GM18499 (cell line): ENCODE measurements at regions not wholly inside any gene's neighbourhood (a gene's known extent, or its start where the extent isn't known, plus 50 kb on each side); places are given as distances from the start of the nearest gene placed in this dataset.

Experiments
- ATAC-seq: cut with Tn5 transposase; IDR thresholded peaks from one replicate; pipeline ENCODE4 v1.9.1; 2021; ENCODE audit warnings: moderate number of reproducible peaks; ENCODE audit not compliant: insufficient read depth, unreplicated experiment

DNA sequence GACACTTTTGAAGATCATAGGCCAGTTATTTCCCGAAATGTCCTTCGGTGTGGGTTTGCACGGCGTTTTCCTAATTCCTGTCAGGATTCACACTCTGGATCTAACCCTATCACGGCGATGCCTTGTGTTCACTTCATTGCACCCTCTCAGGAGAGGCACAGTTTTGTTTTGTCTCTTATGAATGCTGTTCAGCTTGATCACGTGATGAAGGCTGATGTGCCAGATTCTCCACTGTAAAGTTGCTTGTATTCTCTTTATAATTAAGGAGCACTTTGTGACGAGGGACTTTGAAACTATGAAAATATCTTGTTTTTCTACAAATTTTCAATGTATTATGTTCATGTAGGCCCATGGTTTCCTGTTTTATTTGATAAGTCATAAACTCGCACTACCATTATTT is 568.1 kb downstream of the ACTR3B start:
- ATAC-seq, result no peak

DNA sequence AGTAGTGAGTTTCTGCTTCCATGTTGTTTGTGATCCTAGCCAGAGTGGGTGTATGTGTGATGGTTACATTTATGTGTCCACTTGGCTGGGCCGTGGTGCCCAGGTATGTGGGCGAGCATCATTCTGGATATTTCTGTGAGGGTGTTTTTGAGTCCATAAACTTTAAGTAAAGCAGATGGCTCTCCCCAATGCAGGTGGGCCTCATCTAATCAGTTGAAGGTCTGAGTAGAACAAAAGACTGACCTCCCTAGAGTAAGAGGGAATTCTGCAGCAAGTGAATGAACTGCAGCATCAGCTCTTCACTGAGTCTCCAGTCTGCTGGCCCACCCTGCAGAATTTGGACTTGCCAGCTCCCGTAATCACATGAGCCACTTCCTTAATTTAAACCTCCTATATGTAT is 571.9 kb downstream of the ACTR3B start:
- ATAC-seq, result no peak

GRCh38 chr7:153354071-153354470 is 594.5 kb downstream of the ACTR3B start:
- no peak for ATAC-seq

GRCh38 chr7:153370092-153370491 is 610.5 kb downstream of the ACTR3B start:
- no peak for ATAC-seq

DNA sequence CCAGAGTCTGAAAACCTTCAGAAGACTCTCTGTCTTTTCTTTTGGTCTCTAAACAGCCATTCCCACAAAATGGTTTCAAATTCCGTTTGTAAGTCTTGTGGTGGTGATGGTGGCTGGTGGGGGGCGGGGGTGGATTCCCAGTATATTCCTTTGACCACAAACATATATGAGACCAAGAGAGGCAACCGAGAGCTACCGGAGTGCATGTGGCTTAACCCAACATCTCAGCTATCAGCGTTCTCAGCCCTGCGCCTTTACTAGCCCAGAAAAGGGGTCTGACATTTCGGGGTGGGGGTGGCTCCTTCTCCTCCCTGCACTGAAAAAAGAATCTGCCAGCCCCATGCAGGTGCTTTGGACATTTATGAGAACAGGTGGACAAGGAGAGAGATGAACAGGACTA is 621.1 kb downstream of the ACTR3B start:
- ATAC-seq, result no peak

DNA sequence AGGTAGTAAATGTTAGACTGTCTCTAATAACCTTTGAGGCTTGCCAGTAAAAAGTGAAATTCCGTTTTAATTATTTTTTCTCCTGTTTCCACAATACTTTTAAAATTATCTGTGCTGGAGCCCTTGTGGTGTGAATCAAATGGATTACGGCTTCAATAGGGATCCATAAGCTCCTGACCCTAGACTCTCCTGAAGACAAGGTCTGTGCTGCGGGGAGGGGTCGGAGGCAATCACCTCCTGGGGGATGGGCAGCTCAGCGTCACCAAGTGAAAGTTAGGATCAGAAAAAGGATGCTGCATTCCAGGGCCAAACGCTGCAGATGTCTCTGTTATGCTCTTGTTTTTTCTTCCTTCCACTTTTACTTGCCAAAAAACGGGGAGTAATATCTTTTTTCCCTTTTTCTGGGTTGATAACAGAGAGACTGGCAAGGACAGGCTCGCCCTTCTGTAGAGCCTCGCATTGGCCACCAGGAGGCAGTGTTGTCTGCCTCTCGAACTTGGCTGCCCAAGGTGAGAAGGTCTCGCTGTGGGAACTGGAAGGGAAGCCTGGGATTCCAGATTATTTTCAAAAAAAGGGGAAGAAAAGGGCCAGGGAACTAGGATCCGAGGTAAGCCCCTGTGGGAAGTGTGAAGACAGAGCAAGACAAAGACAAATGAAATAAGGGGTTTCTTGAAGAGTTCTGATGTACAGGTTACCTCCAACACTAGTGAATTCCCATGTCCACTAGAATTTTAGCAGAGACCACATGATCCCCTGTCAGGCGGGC is 621.9 kb downstream of the ACTR3B start:
- ATAC-seq, result no peak

- no peak for ATAC-seq
Observed at GRCh38 chr7:153382641-153383101, 623.1 kb downstream of the ACTR3B start.

GRCh38 chr7:153383781-153384180 is 624.2 kb downstream of the ACTR3B start:
- no peak for ATAC-seq

DNA sequence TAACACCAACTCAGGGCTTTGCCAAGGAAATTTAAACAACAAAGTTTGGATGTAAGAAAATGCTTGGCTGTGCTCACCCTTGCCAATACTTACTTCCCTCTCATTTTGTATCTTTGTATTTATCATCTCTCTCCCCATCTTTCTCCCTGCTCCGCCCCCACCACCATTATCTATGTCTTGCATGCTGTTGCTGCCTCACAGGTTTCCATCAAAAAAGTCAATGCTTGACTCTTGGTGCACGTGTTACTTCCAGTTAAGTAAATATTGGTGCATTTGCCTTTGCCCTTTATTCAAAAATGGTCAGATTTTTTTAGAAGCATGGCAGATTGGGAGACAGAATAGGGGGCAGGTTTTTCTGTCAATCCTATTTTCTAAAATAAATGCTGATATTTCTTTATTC is 626.0 kb downstream of the ACTR3B start:
- ATAC-seq, result no peak

- ATAC-seq, result no peak
Observed at GRCh38 chr7:153386556-153386955, 627.0 kb downstream of the ACTR3B start.

DNA sequence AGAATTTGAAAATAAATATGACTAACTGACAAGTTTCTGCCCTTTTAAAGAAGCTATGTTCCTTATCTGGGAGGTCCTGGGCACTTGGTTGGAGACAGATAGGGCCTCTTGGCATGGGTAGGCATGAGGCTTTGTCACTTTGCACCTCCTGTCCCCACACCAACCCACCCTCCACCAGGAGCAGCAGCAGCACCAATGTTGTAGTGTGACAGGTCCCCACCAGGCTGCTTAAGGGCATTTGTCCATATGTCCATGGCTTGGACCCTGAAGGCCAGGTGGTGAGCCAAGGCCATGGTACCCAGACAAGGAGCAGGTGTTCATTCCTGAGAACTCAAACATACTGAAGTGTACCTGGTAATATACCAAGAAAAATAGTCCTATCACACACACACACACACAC is 629.1 kb downstream of the ACTR3B start:
- ATAC-seq, result no peak

- no peak for ATAC-seq
Observed at GRCh38 chr7:153389261-153389660, 629.7 kb downstream of the ACTR3B start.

GRCh38 chr7:153390955-153391354 is 631.4 kb downstream of the ACTR3B start:
- no peak for ATAC-seq

DNA sequence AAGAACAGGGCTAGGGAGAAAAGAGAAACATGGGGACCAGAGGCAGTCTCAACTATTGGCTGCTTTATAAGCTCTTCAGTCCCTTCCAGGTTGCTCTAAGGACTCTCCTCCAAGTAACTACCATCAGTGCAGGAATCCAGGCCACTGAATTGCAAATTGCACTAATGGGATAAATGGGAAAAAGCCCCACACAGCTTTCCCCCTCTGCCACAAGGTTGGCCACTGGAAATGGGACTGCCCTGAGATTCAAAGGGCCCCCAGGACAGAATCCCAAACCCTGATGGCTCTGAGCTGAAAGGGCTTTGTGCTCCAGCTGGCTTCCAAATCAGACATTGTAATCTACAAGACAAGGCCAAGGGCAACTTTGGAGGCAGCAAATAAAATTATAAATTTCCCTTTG is 633.2 kb downstream of the ACTR3B start:
- no peak for ATAC-seq

- no peak for ATAC-seq
Observed at GRCh38 chr7:153393666-153394065, 634.1 kb downstream of the ACTR3B start.

GRCh38 chr7:153396475-153396874 is 636.9 kb downstream of the ACTR3B start:
- no peak for ATAC-seq

GRCh38 chr7:153397459-153397858 is 637.9 kb downstream of the ACTR3B start:
- no peak for ATAC-seq

DNA sequence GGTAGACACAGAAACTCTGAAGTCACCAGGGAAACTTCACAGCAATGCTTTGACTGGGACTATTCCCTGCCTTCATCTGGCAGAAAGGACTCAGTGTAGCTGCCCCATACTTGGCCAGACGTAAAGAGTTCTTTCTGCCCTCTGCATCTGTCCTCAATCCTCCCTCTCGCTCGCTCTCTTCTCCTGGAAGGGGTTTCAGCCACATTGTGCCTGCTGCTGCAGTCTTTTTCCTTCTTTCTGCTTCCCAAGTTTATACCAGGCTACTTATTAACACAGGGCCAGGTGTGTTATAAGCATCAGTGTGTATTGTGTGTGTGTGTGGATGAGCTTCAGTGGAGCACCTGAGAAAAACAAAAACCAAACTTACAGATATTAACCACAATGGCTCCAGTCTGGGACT is 638.4 kb downstream of the ACTR3B start:
- ATAC-seq, result no peak

DNA sequence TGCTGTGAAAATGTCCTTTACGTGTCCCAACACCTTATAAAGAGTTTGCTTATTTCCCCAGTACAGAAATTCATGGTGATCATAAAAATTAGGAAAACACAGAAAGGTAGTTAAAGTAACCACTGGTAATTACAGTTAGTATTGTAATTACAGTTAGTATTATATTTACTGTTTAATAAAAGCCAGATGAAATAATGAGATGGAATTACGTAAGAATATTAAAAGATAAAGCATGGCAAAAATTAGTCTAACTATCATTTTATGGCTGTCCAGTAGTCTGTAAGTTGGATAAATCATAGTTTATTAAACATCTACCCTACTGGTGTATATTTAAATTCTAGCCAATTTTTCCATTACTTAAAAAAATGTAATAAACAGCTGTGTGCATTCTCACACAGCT is 638.8 kb downstream of the ACTR3B start:
- ATAC-seq, result no peak

- ATAC-seq, result no peak
Observed at GRCh38 chr7:153398789-153399553, 639.4 kb downstream of the ACTR3B start.

DNA sequence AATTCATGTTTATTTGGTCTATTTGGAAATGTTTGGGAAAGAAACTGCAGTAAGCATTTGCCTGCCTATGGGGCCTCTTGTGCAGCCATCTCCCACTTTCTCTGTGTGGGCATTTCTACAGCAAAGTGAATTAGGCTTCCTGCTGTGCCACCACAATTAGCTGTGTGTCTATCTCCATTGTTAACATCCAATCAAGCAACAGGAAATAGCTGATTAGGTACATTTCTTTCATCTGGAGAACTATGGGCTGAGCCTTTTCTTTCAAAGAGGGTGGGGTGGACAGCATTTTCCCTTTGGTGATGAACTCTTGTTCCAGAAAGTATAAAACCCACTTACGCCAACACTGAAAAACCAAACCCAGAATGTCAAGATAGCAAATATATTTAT is 640.0 kb downstream of the ACTR3B start:
- no peak for ATAC-seq
